HG03139 (cell line): ENCODE measurements at regions not wholly inside any gene's neighbourhood (a gene's known extent, or its start where the extent isn't known, plus 50 kb on each side); places are given as distances from the start of the nearest gene placed in this dataset.
A peak's percentile ranks its signal among the peaks of the same experiment; 100 is the strongest.

Experiments
- ATAC-seq: cut with Tn5 transposase; IDR thresholded peaks from one replicate; pipeline ENCODE4 v1.9.1; 2021; ENCODE audit not compliant: unreplicated experiment

DNA sequence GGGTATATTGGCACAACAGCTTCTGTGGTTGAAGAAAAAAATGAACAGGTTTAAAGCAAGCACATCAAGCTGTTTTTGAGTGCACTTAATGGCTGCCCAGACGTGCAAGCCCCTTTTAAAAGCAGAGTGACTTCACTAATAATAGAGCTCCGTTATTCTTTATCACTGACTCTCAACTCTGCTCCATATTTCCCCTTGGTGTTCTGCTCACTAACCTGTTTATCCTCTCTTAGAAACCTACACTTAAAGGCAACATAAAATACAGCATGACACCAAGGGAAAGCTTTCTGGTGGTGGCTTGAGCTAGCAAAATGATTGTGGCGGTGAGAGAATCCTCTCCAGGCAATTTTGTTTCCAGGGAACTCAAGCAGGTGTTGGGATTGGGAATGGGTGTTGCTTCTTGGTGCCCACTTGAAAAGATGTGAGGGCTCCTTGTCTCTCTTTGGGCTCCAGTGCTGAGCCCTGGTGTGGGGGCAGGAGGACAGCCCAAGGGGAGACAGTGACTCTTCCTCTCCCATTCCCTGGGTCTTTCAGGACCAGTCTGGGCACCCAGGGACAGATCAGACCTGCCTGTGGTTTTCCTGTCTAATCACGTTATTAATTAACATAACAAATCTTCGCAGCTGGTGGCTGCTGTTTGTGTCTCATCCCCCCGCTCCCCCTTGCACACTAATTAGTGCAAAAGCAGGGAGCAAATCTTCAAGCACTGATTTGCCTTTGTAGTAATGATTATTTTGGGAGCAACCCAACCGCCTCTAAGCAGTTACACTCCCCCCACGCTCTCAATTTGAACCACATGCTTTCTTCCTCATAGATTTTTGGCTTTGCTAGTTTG lies 289.4 kb upstream of the CXCR4 start:
- no peak for ATAC-seq

DNA sequence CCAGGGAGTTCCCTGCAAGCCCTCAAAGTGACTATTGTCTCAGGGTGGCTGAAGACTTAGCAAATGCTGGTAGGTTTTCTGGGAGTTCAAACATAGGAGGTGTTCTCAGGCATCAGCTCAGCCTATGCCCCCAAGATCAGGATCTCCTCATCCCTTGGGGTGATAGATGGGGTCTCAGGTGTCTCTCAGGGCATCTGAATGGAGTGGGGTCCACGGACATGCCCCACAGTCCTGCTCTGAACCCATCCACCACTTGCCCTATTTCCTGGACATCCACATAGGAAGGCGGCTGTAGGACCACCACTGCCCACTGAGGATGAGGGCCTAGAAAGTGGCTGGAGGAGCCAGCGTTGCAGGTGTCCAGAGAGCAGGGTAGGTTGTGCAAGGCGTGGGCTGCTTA lies 287.0 kb upstream of the CXCR4 start:
- no peak for ATAC-seq

DNA sequence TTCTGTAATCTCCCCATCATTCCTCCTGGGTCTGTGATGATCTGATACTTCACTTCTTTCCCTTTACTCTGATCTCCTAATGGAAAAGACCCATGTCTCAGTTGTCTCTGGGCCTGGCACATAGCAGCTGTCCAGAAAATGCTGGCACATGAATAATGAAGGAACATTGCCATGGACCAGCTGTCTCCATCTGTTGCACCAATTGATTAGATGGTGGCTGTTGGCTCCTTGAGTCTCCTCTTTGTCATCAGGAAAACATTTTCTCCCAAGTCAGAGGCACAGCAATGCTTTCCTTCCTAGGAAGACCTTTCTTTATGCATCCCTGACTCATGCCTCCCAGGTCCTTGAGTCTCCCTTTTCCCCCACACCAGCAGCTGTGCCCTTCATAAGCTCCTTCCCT lies 286.2 kb upstream of the CXCR4 start:
- no peak for ATAC-seq

DNA sequence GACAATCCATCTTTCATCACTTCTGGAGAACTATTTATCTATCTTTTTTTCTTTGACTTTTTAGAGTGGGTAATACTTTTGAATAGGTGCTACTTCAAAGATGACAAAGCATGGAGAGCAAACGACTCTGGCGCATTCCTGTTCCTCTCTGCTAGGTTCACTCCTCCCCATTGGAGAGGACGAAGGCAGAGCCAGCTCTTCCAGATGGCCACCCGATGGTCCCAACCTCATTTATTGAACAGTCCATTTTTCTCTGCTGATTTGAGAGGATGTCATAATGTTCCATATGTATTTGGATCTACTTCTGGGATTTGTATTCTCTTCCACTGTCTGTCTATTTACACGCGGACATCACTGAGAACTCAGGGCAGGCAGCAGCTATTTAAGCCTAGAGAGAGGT lies 284.3 kb upstream of the CXCR4 start:
- ATAC-seq = no peak

- no peak for ATAC-seq
Observed at GRCh38 chr2:136399667-136400289, 281.8 kb upstream of the CXCR4 start.

DNA sequence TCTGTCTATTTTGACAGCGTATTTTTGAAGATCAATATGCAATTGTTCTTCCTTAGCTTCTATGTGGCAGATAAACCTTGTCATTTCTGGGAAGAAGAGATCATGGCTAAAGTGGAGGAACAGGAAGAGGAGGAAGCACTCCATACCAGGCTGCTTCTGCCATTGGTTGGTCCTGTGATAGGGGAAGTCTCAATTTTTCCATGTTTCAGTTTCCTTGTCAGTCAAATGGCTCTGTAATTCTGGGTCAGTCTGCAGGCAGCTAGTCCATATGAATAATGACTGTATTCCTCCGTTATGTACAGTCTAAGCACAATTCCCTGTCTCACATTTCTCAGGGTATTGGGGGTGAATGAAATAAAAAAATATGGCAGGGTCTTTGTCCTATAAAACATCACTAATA lies 277.6 kb upstream of the CXCR4 start:
- no peak for ATAC-seq

- ATAC-seq = peak; percentile 68
Observed at GRCh38 chr2:136394136-136395060, 276.4 kb upstream of the CXCR4 start.

DNA sequence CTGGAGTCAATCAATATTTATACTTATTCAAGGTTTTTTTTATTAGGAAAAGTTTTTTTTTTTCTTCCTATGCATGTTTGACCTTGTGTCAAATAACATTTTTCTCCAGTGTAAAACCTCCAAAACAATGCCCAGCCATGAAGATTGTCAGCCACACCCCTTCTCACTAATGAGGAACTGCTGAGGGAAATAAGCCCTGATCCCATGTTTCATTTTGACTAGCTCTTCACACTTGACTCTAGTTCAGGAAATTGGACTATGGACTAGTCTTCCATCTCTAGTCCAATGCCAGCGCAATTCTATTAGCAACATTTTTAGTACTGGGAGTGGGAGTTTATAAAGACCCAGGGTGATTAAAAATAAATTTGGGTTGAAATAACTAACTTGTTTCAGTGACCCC lies 275.6 kb upstream of the CXCR4 start:
- no peak for ATAC-seq

DNA sequence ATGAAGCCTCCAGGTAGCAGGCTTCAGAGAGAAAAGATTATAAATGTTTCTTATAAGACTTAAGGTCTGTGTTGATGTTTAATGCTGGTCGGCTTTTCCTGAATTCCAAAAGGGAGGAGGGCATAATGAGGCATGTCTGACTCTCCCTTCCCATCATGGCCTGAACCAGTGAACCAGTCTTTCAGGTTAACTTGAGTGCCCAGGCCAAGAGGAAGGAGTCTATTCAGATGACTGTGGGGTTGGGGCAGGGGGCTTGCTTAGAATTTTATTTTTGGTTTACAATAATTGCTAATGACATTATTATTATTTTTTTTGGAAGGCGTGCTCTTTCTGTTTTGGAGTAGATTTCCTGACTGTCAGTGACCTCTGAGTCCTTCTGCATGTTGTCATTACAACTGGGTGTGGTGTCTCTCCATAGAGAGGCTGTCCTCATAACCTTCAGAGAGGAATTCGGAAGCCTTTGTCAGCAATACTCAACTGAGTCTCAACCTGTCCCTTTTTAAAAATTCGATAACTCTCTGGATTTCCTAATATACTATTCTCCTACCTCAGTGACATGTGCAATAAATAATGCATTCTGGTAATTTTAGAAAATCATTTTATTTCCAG lies 275.1 kb upstream of the CXCR4 start:
- ATAC-seq = no peak

DNA sequence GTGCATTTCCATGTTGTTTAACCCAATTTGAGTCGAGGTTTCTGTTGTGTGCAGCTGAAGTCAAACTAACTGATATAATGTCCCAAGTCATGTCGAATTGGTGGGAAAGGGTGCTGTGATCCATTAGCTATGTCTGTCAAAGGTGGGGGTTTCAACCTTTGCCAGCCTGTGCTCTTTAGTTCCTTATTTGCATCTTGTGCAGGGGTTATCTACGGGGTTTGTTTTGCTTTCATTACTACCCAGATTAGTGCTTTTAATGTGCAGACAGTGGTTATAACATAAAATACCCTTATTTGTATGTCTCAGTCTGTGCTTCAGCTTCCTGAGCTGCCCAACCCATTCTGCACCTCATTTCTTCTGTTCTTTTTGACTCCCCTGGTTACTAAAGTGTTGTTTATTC lies 271.9 kb upstream of the CXCR4 start:
- peak; percentile 55 for ATAC-seq

- ATAC-seq = no peak
Observed at GRCh38 chr2:136386046-136386445, 268.1 kb upstream of the CXCR4 start.

GRCh38 chr2:136384531-136385303 lies 266.8 kb upstream of the CXCR4 start:
- ATAC-seq = peak; percentile 40

DNA sequence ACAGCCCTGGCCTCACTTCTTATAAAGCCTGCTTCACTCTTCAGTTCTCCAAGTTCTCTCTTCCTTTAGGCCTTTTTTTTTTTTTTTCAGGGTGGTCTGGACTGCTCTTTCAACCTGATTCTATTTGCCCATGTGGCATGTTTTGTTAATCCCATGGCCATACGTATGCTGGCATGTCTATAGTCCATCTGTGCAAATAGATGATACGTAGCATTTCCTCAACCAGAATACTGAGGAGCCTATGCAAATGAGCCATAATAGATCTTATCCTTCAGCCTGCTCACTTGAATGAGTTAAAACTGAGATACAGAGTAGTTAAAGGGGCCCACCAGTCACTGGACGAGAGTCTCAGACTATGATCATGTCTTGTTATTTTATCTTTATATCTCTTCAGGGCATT lies 265.2 kb upstream of the CXCR4 start:
- ATAC-seq = no peak

GRCh38 chr2:136381722-136382633 lies 264.0 kb upstream of the CXCR4 start:
- peak; percentile 78 for ATAC-seq

DNA sequence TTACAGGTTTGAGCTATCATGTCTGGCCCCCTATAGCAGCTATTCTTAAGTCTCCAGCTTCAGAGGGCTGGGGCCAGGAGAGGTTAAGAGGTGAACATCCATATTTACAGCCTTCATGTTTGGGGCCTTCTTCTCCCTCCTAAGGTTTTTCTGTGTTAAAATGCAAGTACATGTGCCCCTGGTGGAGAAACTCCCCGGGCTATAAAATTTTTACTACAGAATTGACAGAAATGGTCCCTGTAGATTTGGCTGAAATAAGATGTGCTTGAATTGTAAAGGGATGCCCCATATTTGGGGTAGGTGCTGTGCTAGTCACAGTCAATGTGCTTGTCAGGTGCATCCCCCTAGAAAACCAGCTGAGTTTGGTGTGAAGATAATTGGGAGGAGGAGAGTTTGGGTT lies 263.3 kb upstream of the CXCR4 start:
- no peak for ATAC-seq

- no peak for ATAC-seq
Observed at GRCh38 chr2:136378712-136379595, 261.0 kb upstream of the CXCR4 start.

DNA sequence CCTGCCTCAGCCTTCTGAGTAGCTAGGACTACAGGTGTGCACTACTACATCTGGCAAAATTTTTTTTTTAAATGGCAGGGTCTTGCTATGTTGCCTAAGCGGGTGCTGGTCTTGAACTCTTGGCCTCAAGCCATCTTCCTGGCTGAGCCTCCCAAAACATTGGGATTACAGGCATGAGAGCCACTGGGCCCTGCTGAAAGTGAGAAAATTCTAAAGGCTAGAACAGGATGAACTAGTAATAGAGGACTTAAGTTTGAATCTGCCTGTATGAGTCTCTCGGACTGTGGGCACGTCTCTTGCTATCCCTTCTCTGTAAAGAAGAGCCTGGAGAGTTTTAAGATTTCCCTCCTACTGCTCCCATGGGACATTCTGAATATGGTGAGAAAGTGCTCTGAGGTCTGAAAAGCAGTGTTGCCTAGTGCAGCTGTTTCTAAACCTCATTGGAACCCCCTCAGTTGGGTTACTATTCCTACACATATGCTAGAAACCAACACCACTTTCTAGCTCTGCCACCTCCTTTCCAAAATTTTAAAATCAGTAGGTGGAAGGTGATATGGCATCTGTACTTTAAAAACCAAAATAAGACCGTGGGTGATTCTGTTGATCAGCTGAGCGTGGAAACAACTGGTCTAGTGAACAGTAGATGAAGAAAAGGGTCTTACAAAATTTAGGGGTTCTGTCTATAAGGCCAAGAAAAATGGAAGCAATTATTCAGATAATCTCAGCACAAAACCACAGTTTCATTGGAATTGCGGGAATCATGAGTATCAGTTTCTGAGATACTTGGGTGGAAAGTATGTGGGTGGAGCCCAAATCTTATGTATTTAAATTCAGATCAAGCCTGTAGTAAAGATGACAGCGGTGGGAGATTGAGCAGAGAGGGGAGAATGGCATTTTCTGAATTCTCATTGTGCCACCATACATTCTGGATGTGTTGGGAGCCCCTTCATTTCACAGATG lies 259.8 kb upstream of the CXCR4 start:
- ATAC-seq = no peak
